DND-41 (cell line): ENCODE measurements at regions not wholly inside any gene's neighbourhood (a gene's known extent, or its start where the extent isn't known, plus 50 kb on each side); places are given as distances from the start of the nearest gene placed in this dataset.

Experiments
- EZH2 ChIP-seq: IDR thresholded peaks from 3 replicates; pipeline ENCODE4 v1.6.1; 2012; ENCODE audit warnings: borderline replicate concordance, low read depth, mild to moderate bottlenecking, moderate library complexity, low read length, inconsistent platforms; ENCODE audit not compliant: severe bottlenecking
- TF ChIP-seq, protein P1 (sequence below): IDR thresholded peaks from 2 replicates; pipeline ENCODE4 v1.5.1; 2012; ENCODE audit warnings: borderline replicate concordance, low read length, moderate library complexity, mild to moderate bottlenecking; ENCODE audit not compliant: poor library complexity, severe bottlenecking; ENCODE audit errors: extremely low read depth

DNA sequence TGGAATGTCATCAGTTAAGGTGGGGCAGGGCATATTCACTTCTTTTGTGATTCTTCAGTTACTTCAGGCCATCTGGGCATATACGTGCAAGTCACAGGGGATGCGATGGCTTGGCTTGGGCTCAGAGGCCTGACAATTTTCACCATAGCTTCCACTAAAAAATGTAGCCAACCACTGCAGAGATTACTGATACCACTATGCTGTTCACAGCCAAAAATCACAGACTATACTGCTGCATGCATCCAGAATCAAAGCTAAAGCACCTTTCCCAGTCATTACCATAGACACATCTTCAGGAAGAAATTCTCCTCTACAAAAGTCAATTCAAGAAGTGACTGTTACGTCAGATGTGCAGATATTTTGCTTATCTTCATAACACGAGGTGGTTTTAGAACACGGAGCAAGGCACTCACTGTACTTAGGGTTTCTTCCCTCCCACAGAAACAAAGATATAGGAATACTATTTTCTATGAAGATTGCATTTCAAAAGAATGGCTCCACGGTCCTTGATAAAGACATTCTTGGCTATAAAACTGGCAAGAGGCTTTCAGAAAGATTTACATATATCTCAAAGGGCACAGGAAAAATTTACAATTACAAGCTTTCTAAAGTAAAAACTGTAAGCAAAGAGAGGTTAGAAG lies 1556.6 kb upstream of the PRR20A start:
- TF ChIP-seq, protein P1, sequence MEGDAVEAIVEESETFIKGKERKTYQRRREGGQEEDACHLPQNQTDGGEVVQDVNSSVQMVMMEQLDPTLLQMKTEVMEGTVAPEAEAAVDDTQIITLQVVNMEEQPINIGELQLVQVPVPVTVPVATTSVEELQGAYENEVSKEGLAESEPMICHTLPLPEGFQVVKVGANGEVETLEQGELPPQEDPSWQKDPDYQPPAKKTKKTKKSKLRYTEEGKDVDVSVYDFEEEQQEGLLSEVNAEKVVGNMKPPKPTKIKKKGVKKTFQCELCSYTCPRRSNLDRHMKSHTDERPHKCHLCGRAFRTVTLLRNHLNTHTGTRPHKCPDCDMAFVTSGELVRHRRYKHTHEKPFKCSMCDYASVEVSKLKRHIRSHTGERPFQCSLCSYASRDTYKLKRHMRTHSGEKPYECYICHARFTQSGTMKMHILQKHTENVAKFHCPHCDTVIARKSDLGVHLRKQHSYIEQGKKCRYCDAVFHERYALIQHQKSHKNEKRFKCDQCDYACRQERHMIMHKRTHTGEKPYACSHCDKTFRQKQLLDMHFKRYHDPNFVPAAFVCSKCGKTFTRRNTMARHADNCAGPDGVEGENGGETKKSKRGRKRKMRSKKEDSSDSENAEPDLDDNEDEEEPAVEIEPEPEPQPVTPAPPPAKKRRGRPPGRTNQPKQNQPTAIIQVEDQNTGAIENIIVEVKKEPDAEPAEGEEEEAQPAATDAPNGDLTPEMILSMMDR, result no peak
- no peak for TF ChIP-seq EZH2
